GM21529 (cell line): ENCODE measurements at regions not wholly inside any gene's neighbourhood (a gene's known extent, or its start where the extent isn't known, plus 50 kb on each side); places are given as distances from the start of the nearest gene placed in this dataset.

ENCODE experiments used
- ATAC-seq: cut with Tn5 transposase; IDR thresholded peaks from one replicate; pipeline ENCODE4 v1.9.1; 2021; ENCODE audit not compliant: unreplicated experiment

GRCh38 chr4:113849771-113850170, 88.2 kb upstream of the CAMK2D start:
- ATAC-seq, result no peak

GRCh38 chr4:113847710-113848109, 86.2 kb upstream of the CAMK2D start:
- no peak for ATAC-seq

- no peak for ATAC-seq
These were observed 84.9 kb upstream of the CAMK2D start for GRCh38 chr4:113846433-113846832.

- ATAC-seq, result no peak
These were observed 83.6 kb upstream of the CAMK2D start for GRCh38 chr4:113845138-113845537.

GRCh38 chr4:113844369-113844768, 82.8 kb upstream of the CAMK2D start:
- ATAC-seq, result peak; percentile 64

- no peak for ATAC-seq
These were observed 79.3 kb upstream of the CAMK2D start for GRCh38 chr4:113840861-113841260.

- no peak for ATAC-seq
These were observed 76.9 kb upstream of the CAMK2D start for GRCh38 chr4:113838460-113838859.

GRCh38 chr4:113837397-113837796, 75.9 kb upstream of the CAMK2D start:
- peak; percentile 100 for ATAC-seq

GRCh38 chr4:113835005-113835404, 73.5 kb upstream of the CAMK2D start:
- ATAC-seq, result no peak

GRCh38 chr4:113834298-113834697, 72.8 kb upstream of the CAMK2D start:
- no peak for ATAC-seq

GRCh38 chr4:113832803-113833202, 71.3 kb upstream of the CAMK2D start:
- ATAC-seq, result no peak

- no peak for ATAC-seq
These were observed 69.9 kb upstream of the CAMK2D start for GRCh38 chr4:113831457-113831856.

- ATAC-seq, result no peak
These were observed 67.2 kb upstream of the CAMK2D start for GRCh38 chr4:113828702-113829101.

- ATAC-seq, result no peak
These were observed 65.7 kb upstream of the CAMK2D start for GRCh38 chr4:113827285-113827684.

- no peak for ATAC-seq
These were observed 64.9 kb upstream of the CAMK2D start for GRCh38 chr4:113826421-113826820.

- ATAC-seq, result peak; percentile 71
These were observed 63.7 kb upstream of the CAMK2D start for GRCh38 chr4:113825272-113825671.

GRCh38 chr4:113824396-113824795, 62.9 kb upstream of the CAMK2D start:
- no peak for ATAC-seq

- ATAC-seq, result peak; percentile 73
These were observed 61.7 kb upstream of the CAMK2D start for GRCh38 chr4:113823291-113823659.

- peak; percentile 66 for ATAC-seq
These were observed 61.2 kb upstream of the CAMK2D start for GRCh38 chr4:113822555-113823290.

GRCh38 chr4:113821856-113822255, 60.3 kb upstream of the CAMK2D start:
- ATAC-seq, result no peak

- ATAC-seq, result no peak
These were observed 58.6 kb upstream of the CAMK2D start for GRCh38 chr4:113820108-113820507.

- no peak for ATAC-seq
These were observed 54.3 kb upstream of the CAMK2D start for GRCh38 chr4:113815826-113816225.

GRCh38 chr4:113811359-113811758, 49.8 kb upstream of the CAMK2D start:
- no peak for ATAC-seq
